NB4 (cell line): ENCODE measurements at regions not wholly inside any gene's neighbourhood (a gene's known extent, or its start where the extent isn't known, plus 50 kb on each side); places are given as distances from the start of the nearest gene placed in this dataset.

ENCODE experiments used
- CTCF ChIP-seq: IDR thresholded peaks from one replicate; pipeline ENCODE4 v1.5.1; 2012; ENCODE audit warnings: low read depth, low read length
- MAX ChIP-seq: IDR thresholded peaks from 2 replicates; pipeline ENCODE4 v1.6.1; 2011; ENCODE audit warnings: low read depth, low read length
- MYC ChIP-seq: IDR thresholded peaks from 2 replicates; pipeline ENCODE4 v1.6.1; 2011; ENCODE audit warnings: low read depth, low read length

- TF ChIP-seq CTCF (no peak), MAX (no peak), MYC (no peak)
These were observed 145.6 kb upstream of the MRPS22 start for GRCh38 chr3:139198186-139198585.
